ENCODE measurements at regions not wholly inside any gene's neighbourhood (a gene's known extent, or its start where the extent isn't known, plus 50 kb on each side); places are given as distances from the start of the nearest gene placed in this dataset.

DNA sequence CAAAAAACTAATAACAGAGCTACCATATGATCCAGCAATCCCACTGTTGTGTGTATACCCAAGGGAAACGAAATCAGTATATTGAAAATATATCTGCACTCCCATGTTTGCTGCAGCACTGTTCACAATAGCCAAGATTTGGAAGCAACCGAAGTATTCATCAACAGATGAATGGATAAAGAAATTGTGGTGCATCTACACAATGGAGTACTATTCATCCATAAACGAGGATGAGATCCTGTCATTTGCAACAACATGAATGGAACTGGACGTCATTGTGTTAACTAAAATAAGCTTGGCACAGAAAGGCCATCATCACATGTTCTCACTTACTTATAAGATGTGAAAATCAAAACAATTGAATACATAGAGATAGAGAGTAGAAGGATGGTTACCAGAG lies 402.1 kb downstream of the KCTD8 start:
- WGBS (ENCODE audit: insufficient coverage), result 90% methylated on average over 2 of the region's 4 CpGs
- Histone ChIP-seq H3K4me1 (ENCODE audit: control extremely low read depth in 1 of 4, control insufficient read depth in 4 of 4, insufficient read depth in 4 of 4, low read length in 3 of 4) (no peaks in the 10 kb centered on the region), H3K27ac (ENCODE audit: insufficient read depth in 1 of 2, low read depth in 1 of 2, low read length in 2 of 2, poor library complexity in 1 of 2, severe bottlenecking in 2 of 2) (no peak overlapping the region), H3K36me3 (ENCODE audit: control insufficient read depth in 4 of 4, insufficient read depth in 4 of 4, low read length in 3 of 4) (no peaks in the 10 kb centered on the region), H3K27me3 (replicated peaks in 2 of 5; ENCODE audit: control insufficient read depth in 4 of 5, insufficient read depth in 5 of 5, low read length in 4 of 5) (no peaks in the 10 kb centered on the region), H3K4me3 (ENCODE audit: control insufficient read depth in 1 of 7, extremely low read depth in 1 of 7, insufficient read depth in 4 of 7, low read depth in 2 of 7, low read length in 6 of 7) (no peak overlapping the region), H3K9me3 (ENCODE audit: control extremely low read depth in 1 of 5, control insufficient read depth in 4 of 5, insufficient read depth in 2 of 5, low read depth in 1 of 5, low read length in 4 of 5) (no peaks in the 10 kb centered on the region)
- ChIA-PET POLR2A (no interaction called here), CTCF (no interaction called here)
- no peak for DNase-seq

DNA sequence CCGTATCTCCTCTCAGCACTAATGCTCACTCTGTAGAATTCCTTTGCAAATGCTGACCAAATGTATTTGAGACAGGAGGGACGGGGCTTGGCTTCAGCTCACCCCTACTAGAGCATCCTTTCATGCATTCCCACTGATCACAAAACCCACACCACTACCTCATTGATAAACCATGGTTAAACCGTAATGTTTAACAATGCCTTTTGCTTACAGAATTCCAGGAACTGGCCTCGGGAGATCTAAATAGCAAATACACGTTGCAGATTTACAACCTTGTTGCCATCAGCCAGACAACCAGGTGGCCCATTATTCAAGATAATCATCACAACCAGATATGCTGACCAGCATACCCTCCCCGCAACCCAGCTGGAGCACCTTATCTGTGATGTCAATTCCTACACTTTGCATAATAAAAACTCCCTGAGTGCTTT lies 391.9 kb downstream of the KCTD8 start:
- H3K4me3 ChIP-seq (ENCODE audit: control insufficient read depth in 1 of 7, extremely low read depth in 1 of 7, insufficient read depth in 4 of 7, low read depth in 2 of 7, low read length in 6 of 7), result no peak overlapping the region
- H3K4me1 ChIP-seq (ENCODE audit: control extremely low read depth in 1 of 4, control insufficient read depth in 4 of 4, insufficient read depth in 4 of 4, low read length in 3 of 4), result no peaks in the 10 kb centered on the region
- ChIA-PET POLR2A (no interaction called here), CTCF (interaction anchor here (1.1 kb wide), 1 partner anchor 12 kb away, joined by 3 read pairs; no protein-coding TSS in a partner anchor)
- no peaks in the 10 kb centered on the region for H3K9me3 ChIP-seq (ENCODE audit: control extremely low read depth in 1 of 5, control insufficient read depth in 4 of 5, insufficient read depth in 2 of 5, low read depth in 1 of 5, low read length in 4 of 5)
- WGBS (ENCODE audit: insufficient coverage), result 34% methylated on average over 4 of the region's 6 CpGs
- no peak overlapping the region for H3K27ac ChIP-seq (ENCODE audit: insufficient read depth in 1 of 2, low read depth in 1 of 2, low read length in 2 of 2, poor library complexity in 1 of 2, severe bottlenecking in 2 of 2)
- H3K36me3 ChIP-seq (ENCODE audit: control insufficient read depth in 4 of 4, insufficient read depth in 4 of 4, low read length in 3 of 4), result no peaks in the 10 kb centered on the region
- H3K27me3 ChIP-seq (replicated peaks in 2 of 5; ENCODE audit: control insufficient read depth in 4 of 5, insufficient read depth in 5 of 5, low read length in 4 of 5), result no peaks in the 10 kb centered on the region
- no peak for DNase-seq

DNA sequence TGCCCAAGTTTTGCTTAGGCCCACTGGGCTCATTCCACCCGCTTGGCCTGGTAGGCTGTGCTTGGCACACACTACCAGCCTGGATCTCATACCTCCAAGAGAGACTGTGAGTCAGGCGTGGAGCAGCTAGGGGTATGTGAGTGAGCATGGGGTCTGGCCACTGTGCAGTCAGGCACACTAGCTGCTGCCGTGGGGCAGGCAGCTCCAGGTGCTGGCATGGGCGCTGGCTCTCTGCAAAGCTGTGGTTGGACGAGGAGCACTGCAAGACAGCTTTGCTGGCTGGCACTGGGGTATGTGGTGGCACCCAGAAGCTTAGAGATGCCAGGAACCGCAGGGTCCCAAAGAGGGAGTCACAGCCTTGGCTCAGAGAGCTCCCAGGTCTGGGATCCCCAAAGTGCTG lies 377.8 kb downstream of the KCTD8 start:
- Histone ChIP-seq H3K27me3 (replicated peaks in 2 of 5; ENCODE audit: control insufficient read depth in 4 of 5, insufficient read depth in 5 of 5, low read length in 4 of 5) (no peaks in the 10 kb centered on the region), H3K27ac (ENCODE audit: insufficient read depth in 1 of 2, low read depth in 1 of 2, low read length in 2 of 2, poor library complexity in 1 of 2, severe bottlenecking in 2 of 2) (no peak overlapping the region), H3K4me3 (ENCODE audit: control insufficient read depth in 1 of 7, extremely low read depth in 1 of 7, insufficient read depth in 4 of 7, low read depth in 2 of 7, low read length in 6 of 7) (no peak overlapping the region), H3K36me3 (ENCODE audit: control insufficient read depth in 4 of 4, insufficient read depth in 4 of 4, low read length in 3 of 4) (no peaks in the 10 kb centered on the region), H3K9me3 (ENCODE audit: control extremely low read depth in 1 of 5, control insufficient read depth in 4 of 5, insufficient read depth in 2 of 5, low read depth in 1 of 5, low read length in 4 of 5) (no peaks in the 10 kb centered on the region), H3K4me1 (ENCODE audit: control extremely low read depth in 1 of 4, control insufficient read depth in 4 of 4, insufficient read depth in 4 of 4, low read length in 3 of 4) (no peaks in the 10 kb centered on the region)
- 91% methylated on average over 6 of the region's 6 CpGs for WGBS (ENCODE audit: insufficient coverage)
- CTCF ChIA-PET, result no interaction called here
- POLR2A ChIA-PET, result no interaction called here
- DNase-seq, result no peak

DNA sequence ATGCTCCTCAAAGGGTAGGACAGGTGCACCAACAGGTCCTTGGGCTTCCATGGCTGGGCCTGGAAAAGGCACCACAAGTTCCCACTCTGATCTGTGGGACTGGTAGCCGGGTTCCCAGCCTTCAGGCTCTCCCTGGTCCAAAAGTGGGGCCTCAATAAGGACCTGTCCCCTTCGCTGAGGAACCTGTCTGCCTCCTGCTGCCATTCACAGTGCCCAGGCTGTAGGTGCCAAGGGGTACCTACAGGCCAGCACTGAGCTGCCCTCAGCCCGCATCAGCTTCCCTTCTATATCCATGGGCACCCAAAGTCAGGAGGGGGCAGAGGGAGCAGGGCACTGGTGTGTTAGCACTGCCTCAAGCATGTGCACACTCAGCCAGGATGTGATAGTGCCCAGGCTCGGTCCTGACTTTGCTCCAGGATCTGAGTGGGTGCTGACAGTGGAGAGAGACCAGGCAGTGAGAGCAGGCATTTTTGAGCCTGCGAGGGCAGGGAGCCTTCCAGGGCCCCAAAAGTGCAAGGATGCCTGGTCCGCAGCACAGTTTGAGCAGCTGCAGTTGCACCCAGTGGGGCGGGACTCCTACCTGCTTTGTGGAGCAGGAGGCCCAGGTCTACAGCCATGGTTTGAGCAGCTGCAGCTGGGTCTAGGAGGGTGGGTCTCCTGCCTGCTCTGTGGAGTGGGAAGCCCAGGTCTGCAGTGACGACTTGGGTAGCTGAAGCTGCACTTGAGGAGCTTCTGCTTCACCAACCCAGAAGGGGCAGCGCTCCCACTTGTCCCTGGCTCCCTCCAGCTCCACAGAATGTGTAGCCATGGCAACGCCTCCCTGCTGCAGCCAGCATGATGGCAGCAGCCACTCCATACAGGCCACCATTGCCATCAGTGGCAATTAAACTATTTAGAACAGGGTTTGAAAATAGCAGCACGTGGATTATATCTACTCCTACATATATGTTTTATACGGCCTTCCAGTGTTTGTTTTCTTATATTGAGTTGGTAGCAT lies 376.4 kb downstream of the KCTD8 start:
- H3K36me3 ChIP-seq (ENCODE audit: control insufficient read depth in 4 of 4, insufficient read depth in 4 of 4, low read length in 3 of 4), result no peaks in the 10 kb centered on the region
- WGBS (ENCODE audit: insufficient coverage), result 80% methylated on average over 6 of the region's 12 CpGs

DNA sequence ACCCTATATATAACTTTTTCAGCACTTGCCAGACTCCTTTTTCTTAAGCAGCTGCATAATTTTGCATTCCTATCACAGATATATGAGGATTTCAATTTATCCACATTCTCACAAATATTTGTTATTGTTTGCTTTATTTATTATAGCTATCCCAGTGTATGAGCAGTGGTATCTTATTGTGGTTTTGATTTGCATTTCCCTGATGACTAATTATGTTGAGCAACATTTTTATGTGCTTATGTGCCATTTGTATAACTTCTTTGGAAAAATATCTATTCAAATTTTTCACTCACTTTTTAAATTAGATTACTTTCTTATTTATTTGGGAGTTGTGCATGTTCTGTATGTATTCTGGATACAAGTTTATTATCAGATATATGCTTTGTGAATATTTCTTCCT lies 361.9 kb downstream of the KCTD8 start:
- Histone ChIP-seq H3K4me3 (ENCODE audit: control insufficient read depth in 1 of 7, extremely low read depth in 1 of 7, insufficient read depth in 4 of 7, low read depth in 2 of 7, low read length in 6 of 7) (no peak overlapping the region), H3K4me1 (ENCODE audit: control extremely low read depth in 1 of 4, control insufficient read depth in 4 of 4, insufficient read depth in 4 of 4, low read length in 3 of 4) (no peaks in the 10 kb centered on the region), H3K9me3 (ENCODE audit: control extremely low read depth in 1 of 5, control insufficient read depth in 4 of 5, insufficient read depth in 2 of 5, low read depth in 1 of 5, low read length in 4 of 5) (no peaks in the 10 kb centered on the region), H3K27me3 (replicated peaks in 2 of 5; ENCODE audit: control insufficient read depth in 4 of 5, insufficient read depth in 5 of 5, low read length in 4 of 5) (no peaks in the 10 kb centered on the region), H3K27ac (ENCODE audit: insufficient read depth in 1 of 2, low read depth in 1 of 2, low read length in 2 of 2, poor library complexity in 1 of 2, severe bottlenecking in 2 of 2) (no peak overlapping the region), H3K36me3 (ENCODE audit: control insufficient read depth in 4 of 4, insufficient read depth in 4 of 4, low read length in 3 of 4) (no peaks in the 10 kb centered on the region)
- DNase-seq, result no peak
- CTCF ChIA-PET, result no interaction called here
- POLR2A ChIA-PET, result no interaction called here

More for the DNA sequence above, 376.4 kb downstream of the KCTD8 start:
- Histone ChIP-seq H3K4me1 (ENCODE audit: control extremely low read depth in 1 of 4, control insufficient read depth in 4 of 4, insufficient read depth in 4 of 4, low read length in 3 of 4) (no peaks in the 10 kb centered on the region), H3K27ac (ENCODE audit: insufficient read depth in 1 of 2, low read depth in 1 of 2, low read length in 2 of 2, poor library complexity in 1 of 2, severe bottlenecking in 2 of 2) (no peak overlapping the region), H3K4me3 (ENCODE audit: control insufficient read depth in 1 of 7, extremely low read depth in 1 of 7, insufficient read depth in 4 of 7, low read depth in 2 of 7, low read length in 6 of 7) (no peak overlapping the region), H3K27me3 (replicated peaks in 2 of 5; ENCODE audit: control insufficient read depth in 4 of 5, insufficient read depth in 5 of 5, low read length in 4 of 5) (no peaks in the 10 kb centered on the region), H3K9me3 (ENCODE audit: control extremely low read depth in 1 of 5, control insufficient read depth in 4 of 5, insufficient read depth in 2 of 5, low read depth in 1 of 5, low read length in 4 of 5) (no peaks in the 10 kb centered on the region)
- DNase-seq, result no peak
- POLR2A ChIA-PET, result no interaction called here
- CTCF ChIA-PET, result no interaction called here

DNA sequence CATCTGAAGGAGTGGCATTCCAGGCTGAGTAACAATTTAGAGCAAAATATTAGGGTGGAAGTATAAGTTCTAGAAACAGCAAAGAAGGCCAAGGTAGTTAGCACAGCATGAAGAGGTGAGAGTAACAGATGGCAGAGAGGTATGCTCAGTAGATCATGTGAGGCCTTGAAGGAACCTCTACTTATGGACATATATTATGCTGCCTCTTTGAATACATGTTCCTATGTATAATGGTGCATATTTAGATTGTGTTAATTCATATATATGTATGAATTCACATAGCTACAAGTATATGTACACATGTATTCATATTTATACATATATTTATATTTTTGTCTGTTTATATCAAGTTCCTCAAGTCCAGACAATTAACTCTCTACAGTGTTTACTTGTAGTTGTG lies 355.2 kb downstream of the KCTD8 start:
- H3K27ac ChIP-seq (ENCODE audit: insufficient read depth in 1 of 2, low read depth in 1 of 2, low read length in 2 of 2, poor library complexity in 1 of 2, severe bottlenecking in 2 of 2), result no peak overlapping the region
- POLR2A ChIA-PET, result no interaction called here

DNA sequence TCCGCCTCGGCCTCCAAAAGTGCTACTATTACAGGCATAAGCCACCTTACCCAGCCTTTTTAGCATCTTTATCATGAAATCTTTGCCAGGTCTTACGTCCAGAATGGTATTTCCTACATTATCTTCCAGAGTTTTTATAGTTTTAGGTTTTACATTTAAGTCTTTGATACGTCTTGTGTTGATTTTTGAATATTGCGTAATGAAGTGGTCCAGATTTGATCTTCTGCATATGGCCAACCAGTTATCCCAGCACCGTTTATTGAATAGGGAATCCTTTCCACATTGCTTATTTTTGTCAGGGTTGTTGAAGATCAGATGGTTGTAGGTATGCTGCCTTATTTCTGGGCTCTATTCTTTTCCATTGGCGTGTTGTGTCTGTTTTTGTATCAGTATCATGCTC lies 349.6 kb downstream of the KCTD8 start:
- Histone ChIP-seq H3K36me3 (ENCODE audit: control insufficient read depth in 4 of 4, insufficient read depth in 4 of 4, low read length in 3 of 4) (no peaks in the 10 kb centered on the region), H3K4me3 (ENCODE audit: control insufficient read depth in 1 of 7, extremely low read depth in 1 of 7, insufficient read depth in 4 of 7, low read depth in 2 of 7, low read length in 6 of 7) (no peak overlapping the region), H3K4me1 (ENCODE audit: control extremely low read depth in 1 of 4, control insufficient read depth in 4 of 4, insufficient read depth in 4 of 4, low read length in 3 of 4) (no peaks in the 10 kb centered on the region), H3K27me3 (replicated peaks in 2 of 5; ENCODE audit: control insufficient read depth in 4 of 5, insufficient read depth in 5 of 5, low read length in 4 of 5) (no peaks in the 10 kb centered on the region), H3K27ac (ENCODE audit: insufficient read depth in 1 of 2, low read depth in 1 of 2, low read length in 2 of 2, poor library complexity in 1 of 2, severe bottlenecking in 2 of 2) (no peak overlapping the region), H3K9me3 (ENCODE audit: control extremely low read depth in 1 of 5, control insufficient read depth in 4 of 5, insufficient read depth in 2 of 5, low read depth in 1 of 5, low read length in 4 of 5) (peaks cover 0 to under 1% (median 0%) of the 10 kb centered on the region in 5 experiments)
- ChIA-PET POLR2A (no interaction called here), CTCF (no interaction called here)
- WGBS (ENCODE audit: insufficient coverage), result 95% methylated on average over 3 of the region's 7 CpGs
- DNase-seq, result no peak

More for the DNA sequence above, 355.2 kb downstream of the KCTD8 start:
- CTCF ChIA-PET, result no interaction called here
- no peak for DNase-seq
- H3K36me3 ChIP-seq (ENCODE audit: control insufficient read depth in 4 of 4, insufficient read depth in 4 of 4, low read length in 3 of 4), result no peaks in the 10 kb centered on the region
- no peaks in the 10 kb centered on the region for H3K4me1 ChIP-seq (ENCODE audit: control extremely low read depth in 1 of 4, control insufficient read depth in 4 of 4, insufficient read depth in 4 of 4, low read length in 3 of 4)
- no peaks in the 10 kb centered on the region for H3K9me3 ChIP-seq (ENCODE audit: control extremely low read depth in 1 of 5, control insufficient read depth in 4 of 5, insufficient read depth in 2 of 5, low read depth in 1 of 5, low read length in 4 of 5)
- H3K4me3 ChIP-seq (ENCODE audit: control insufficient read depth in 1 of 7, extremely low read depth in 1 of 7, insufficient read depth in 4 of 7, low read depth in 2 of 7, low read length in 6 of 7), result no peak overlapping the region
- H3K27me3 ChIP-seq (replicated peaks in 2 of 5; ENCODE audit: control insufficient read depth in 4 of 5, insufficient read depth in 5 of 5, low read length in 4 of 5), result no peaks in the 10 kb centered on the region
